HG03558 (cell line): ENCODE measurements at regions not wholly inside any gene's neighbourhood (a gene's known extent, or its start where the extent isn't known, plus 50 kb on each side); places are given as distances from the start of the nearest gene placed in this dataset.

Experiments
- ATAC-seq: cut with Tn5 transposase; IDR thresholded peaks from one replicate; pipeline ENCODE4 v1.9.1; 2021; ENCODE audit warnings: moderate number of reproducible peaks; ENCODE audit not compliant: unreplicated experiment; ENCODE audit errors: extremely low read depth

DNA sequence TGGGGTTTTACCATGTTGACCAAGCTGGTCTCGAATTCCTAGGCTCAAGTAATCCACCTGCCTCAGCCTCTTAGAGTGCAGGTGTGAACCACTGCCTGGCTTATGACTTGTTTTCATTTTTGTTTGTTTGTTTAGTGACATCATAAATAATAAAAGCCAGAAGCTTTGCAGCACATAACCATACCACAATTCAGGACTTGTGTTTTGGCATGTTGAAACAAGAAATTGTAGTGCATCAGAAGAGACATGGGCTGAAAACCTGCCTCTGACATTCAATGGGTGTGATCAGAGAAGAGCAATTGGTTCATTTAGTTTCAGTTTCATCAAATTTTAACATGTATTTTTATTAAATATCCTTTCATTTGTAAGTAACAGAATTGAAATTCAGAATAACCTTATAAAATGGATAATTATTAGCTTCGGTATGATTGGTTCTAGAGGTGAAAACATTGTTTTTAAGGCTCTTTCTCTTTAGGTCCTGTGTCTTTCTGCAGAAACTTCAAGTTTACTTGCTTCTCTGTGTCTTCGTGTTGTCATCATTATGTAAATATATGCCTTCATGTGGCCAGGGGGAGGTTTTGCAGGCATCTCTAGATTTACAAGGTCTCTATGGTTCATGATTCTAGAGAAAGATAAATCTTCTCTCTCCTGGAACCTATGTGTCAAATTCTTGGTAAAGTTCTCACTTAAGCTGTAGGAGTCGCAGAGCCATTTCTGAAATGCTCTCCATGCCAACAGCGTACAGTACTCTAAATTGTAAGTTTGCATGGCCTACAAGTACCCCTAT is 312.0 kb downstream of the KCNC2 start:
- ATAC-seq, result no peak

DNA sequence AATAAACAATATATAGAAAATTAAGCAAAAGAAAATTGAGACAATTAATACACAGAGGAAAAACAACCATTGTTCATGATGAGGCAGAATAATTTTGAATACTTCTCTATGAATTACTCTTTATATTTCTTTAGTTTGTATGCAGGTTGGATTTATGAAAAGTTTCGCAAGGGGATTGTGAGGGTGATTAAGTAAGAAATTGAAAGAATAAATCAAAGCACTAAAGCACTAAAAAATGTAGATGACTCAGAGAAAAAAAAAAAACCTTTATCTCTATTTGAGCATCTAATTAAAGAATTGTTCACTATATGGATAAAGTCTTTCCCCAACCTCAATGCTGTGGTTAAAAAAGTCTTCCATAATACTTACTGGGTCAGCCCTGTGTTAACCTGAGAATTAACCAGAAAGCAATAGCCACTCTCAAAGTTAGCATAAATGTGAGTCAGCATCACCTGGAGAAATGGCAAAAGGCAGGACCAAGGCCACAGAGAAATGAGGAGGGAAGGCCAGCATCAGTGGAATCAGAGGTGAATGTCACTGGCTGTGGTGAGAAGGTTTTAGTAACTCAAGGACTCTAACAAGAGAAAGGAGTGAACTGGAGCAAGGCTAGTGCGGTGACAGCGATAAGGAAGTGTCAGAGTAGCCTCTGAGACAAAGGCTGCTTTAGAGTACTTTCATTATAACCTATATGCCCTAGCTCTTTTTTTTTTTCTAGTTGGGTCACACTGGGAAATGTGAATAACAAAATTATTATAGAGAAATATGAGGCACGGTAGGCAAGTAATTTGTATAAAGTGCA is 310.4 kb downstream of the KCNC2 start:
- ATAC-seq, result no peak

DNA sequence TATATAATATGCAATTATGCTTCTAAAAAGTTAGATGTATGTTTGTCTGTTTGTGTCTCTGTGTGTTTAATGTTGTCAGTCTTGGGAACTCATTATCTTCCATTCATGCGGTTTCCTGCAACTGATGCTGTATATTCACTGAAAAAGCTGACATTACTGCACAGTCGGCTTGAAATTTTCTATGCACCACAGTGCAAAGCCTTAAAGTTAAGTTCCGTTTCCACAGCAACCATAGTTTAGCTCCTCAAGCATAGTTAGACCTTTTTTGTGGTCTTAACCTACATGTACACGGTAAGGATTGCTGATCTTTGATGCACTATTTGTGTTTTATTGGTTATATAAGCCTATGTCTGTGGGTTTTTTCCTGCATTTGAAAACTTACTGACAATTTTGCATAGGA is 309.4 kb downstream of the KCNC2 start:
- ATAC-seq, result no peak

DNA sequence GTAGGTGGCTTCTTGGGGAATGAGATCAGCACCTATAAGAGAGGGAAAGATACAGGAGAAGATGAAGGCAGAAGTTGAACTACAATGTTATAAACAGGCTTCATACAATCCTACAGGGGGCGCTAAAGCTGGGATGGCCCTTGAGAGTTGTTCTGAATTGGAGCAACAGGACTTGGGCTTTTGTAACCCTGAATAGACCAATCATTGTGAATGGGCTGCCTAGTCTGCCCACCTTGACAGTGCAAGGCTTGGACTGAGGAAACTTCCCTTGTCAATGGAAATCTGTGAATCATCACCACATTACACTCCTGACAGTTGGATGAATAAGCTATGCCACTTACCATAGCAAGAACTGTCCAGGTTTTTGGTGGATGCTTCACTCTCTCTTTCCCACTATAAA is 306.1 kb downstream of the KCNC2 start:
- no peak for ATAC-seq

DNA sequence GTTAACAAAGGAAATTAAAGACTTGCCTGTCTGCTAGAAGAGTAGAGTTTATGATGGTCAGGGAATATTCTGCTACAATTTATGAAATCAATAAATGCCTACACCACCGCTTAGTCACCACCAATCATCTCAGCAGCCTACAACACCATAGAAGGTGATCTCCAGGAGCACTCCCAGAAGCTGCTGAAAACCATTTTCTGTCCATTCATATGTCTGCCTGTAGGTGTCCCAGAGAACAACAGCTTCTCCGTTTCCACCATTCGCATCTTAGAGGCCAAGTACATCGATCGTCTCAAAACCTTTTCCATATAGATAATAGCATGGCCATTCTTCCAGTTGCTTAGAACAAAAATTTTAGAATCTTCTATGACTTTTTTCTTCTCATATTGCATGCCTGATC is 303.4 kb downstream of the KCNC2 start:
- ATAC-seq, result no peak

DNA sequence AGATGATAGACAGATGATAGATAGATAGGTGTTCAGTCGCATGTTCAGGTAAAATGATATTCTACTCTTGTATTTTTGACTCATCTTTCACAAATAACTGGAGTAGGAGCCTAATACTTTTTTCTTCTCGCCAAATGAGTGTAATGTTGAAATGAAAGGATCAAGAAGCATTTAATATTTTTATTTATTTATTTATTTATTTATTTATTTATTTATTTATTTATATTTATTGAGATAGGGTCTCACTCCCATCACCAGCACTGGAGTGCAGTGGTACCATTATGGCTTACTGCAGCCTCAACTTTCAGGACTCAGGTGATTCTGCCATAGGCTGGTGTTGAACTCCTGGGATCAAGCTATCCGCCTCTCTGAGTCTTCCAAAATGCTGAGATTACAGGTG is 298.8 kb downstream of the KCNC2 start:
- no peak for ATAC-seq

DNA sequence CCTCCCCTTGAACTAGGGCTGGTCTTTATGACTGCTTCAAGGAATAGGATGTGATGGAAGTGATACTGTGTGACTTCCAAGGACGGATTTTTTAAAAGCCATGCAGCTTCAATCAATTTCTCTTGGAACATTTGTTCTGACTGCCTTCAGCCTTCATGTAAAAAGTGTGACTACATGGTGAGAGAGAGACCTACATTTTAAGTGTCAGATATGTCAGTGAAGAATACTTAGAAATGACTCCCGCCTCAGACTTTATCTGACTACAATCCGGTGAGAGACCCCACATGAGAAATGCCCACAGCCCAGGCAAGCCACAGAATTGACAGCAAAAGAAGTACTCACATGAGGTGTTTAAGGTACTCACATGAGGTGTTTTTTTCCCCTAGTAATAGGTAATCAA is 295.3 kb downstream of the KCNC2 start:
- ATAC-seq, result no peak

DNA sequence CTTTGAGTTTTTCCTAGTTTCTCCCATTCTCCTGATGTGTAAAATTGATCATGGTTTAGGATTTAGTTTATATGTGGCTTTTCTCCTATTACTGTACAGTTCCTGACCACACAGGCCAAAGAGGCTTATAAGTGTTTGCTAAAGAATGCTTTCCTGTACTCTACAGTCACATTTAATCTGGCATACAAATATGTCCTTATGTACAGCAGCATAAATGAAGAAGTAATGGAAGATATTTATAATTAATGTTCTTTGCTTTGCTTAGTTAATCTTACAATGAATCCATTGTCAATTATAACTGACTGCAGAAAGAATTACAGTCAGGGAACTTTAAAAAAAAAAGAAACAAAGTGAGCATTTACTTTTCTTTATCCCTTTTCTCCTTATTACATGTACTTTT is 293.9 kb downstream of the KCNC2 start:
- ATAC-seq, result no peak

DNA sequence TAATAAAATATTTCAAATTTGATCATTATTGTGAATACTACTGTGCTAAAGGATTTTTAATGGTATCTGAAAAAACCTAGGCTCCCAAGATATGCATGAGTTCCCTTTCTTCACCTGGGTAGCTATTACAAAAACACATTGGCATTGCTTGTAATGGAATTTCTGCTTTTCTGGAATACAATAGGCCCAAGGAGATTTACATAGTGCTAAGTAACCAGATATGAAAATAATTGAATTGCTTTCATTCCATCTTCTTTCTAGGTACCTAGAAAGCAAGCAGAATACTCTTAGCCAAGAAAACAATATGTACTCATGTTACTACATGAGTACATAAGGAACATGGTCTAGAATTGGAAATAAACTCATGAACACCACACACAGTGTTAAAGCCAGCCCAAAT is 291.9 kb downstream of the KCNC2 start:
- ATAC-seq, result no peak

DNA sequence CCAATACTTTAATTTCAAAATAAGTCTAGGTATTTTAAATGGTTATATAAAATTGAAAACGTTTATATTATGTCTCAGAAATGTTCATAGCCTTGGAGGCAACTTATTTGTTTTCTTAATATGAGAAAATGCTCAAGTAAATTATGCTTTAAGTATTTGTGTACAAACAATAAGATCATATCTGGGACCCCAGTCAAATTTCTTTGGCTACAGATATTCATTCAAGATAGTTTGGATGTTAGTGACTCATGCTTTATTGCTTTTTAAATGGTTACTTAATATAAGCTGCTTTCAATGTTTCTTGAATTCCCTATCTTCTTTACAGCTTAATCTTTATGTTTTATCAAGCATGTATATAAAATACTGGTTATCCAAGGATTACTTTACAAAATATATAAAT is 291.3 kb downstream of the KCNC2 start:
- no peak for ATAC-seq

DNA sequence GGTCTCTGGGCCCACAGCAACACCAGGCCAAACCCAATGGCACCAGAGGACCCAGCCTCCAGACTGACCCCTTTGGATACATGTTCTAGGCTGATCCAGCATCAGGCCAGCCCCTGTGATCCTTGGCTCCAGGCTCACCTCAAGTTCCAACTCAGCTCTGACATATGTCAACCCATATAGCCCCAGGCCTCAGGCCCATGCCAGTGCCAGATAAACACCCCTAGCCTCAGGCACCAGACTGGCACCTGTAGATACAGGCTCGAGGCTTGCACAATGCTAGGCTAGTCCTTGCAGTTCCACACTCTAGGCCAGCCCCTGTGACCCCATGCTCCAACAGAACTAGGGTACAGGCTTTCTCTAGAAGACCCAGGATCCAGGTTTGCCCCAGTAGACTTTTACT is 287.5 kb downstream of the KCNC2 start:
- ATAC-seq, result no peak

DNA sequence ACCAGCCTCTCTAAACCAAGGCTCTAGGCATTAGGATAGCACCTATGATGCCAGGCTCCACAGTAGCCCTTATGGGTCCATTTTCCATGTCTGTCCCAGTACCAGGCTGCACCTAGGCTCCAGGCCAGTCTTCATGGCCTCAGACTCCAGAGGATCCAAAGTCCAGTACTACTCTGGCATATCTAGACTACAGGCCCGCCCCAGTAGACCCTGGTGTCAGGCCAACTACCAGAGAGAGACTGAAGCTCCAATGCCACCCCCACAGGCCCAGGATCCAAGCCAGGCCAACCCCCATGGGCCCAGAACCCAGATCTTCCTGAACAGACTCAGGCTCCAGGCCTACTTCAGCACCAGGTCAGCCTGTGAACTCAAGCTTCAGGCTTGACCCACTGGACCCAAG is 287.0 kb downstream of the KCNC2 start:
- ATAC-seq, result no peak

DNA sequence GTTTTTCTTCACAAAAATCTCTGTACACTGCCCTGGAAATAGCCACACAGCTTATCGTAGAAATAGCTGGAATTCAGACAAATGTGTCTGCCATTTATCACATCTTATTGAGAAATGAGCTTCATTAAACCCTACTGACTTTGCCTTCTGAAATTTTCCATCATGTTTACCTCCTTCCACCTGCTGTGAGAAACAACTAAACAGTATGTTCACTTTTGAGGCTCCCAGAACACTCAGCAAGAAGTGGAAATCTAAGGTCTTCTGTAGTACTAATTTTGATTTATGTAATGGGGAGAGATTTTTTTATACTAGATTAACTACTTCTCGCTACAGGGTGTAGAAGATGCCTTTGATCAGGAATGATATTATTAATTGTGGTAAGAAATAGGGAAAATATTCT is 268.0 kb downstream of the KCNC2 start:
- no peak for ATAC-seq

DNA sequence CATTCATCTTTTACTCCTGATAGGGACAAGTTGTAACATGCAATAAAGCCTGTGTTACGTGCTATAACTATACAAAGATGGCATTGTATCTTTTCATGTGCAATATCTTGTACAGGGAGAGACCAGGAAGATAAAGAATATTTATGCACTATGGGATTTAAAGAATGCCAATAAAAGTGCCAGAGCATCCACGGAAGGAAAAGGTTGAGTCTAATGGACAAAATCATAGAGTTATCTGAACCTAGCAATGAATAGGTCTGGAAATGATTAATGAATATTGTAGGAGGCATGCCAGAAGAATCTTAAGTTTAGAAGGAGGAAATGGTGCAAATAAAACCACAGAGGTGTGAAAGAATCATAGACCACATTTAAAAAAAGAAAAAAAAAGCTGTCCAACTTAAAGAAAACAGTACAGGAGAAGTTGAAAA is 263.9 kb downstream of the KCNC2 start:
- ATAC-seq, result no peak

DNA sequence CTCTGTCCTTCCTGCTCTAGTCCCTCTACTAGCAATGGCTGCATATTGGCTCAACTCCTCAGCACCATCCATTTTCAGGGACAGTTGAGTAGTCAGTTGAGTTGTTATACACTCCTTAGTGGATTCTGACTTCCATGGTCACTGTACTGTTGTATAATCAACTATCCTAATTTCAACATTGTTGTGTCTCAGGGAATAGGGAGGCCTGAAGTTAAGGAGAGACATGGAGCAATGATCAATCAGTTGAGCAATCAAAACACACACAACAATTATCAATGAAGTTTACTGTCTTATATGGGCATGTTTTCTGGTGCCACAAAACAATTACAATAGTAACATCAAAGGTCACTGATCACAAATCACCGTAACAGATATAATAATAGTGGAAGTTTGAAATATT is 255.9 kb downstream of the KCNC2 start:
- no peak for ATAC-seq

DNA sequence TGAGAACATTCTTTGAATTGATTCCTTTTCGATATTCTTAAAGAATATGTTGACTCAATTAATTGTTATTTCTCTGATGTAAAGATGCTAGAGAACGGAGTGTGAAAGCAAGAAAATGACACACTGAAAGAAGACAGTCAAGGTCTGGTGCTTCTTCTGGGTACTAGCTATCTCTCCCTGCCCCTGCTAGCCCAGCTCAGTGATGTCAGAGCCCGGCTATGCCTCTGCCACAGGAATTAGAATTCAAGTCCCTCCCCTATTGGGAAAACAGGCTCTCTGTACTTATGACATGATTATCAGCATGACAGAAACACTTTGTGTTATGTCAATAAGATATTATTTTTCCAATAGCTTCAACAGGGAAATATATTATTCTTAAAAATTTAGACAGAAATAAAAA is 252.4 kb downstream of the KCNC2 start:
- no peak for ATAC-seq

DNA sequence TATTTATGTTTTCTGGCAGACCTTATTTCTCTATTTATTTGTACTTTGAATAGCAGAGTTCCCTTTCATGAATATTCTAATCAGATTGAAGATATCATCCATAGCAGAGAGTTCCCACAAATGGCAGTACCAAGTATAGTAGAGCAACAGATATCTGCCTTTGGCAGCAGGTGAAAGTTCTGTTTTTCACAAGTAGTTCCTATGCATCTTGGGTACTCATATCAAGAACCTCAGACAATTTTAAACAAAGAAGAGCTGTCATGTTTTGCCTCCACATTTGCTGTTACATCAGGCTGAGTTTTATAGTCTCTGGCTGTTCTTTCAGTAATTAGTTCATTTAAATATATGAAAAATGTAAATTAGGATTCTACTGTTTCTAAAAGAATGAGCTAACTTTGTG is 252.0 kb downstream of the KCNC2 start:
- no peak for ATAC-seq

DNA sequence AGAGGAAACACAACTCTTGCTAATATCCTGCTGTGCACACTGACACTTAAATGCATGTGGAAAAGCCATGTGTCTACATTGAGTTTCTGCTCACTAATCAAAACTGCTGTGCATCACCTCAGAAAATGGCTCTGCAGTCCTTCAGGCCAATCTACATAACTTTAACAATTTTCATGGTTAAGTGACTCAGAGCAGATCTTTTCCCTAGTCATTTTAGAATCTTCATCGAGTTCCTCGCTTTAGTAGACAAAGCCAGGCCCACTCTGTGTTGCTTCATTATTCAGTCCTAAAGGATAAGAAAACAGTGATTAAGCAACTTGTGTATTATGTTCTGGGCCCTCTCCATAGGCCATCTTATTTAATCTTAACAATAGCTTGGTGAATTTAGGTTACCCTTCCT is 250.0 kb downstream of the KCNC2 start:
- no peak for ATAC-seq

DNA sequence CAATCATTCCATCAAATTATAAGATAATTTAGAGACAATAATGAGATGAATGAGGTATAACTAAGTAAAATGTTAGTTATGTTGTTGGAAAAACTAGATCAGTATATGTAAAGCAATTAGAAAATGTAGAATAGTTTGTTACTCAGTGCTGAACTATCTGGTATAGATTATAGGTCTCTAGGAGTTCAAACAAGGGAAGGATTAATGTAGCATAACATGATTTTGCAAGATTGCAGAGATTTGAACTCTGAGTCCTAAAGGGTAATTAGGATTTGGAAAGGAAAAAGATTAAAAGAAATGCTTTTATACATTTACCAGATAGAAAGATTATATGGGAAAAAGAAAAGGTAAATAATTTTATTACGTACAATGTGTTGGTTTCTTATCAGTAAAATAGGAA is 246.3 kb downstream of the KCNC2 start:
- ATAC-seq, result no peak

DNA sequence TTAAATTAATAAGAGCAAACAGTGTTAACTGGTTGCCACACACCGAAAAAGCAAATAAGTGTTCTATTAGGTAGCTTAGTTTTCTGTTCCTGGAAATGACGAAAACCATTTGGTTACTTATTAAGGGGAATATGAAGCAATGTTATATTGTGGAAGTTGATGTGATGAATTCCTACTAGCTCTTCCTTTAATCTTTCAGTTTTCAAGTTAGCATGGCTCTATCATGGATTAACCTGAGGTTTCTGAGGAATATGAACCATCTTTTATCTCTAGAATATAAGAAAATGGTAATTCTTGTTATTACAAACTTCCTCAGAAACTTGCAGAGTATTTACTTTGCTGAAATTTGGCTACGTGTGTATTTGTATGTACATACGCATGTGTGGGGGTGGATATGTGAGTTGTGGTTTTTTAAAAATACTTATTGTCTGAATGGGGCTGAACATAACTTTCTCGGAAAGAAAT is 245.7 kb downstream of the KCNC2 start:
- no peak for ATAC-seq

DNA sequence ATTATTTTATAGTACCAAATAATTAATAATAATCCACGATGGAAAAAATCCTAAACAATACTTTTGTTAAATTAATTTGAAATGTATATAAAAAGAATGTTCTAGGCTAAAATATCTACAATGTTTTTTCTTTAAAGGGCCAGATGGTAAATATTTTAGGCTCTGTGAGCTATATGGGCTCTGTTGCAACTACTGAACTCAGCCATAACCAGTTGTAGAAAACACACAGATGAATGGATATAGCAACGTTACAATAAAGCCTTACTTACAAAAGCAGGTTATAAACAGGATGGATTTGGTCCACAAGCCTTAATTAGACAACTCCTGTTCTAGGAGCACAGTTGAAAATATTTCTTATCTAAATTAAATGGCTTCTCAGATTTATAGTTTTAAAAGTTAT is 245.2 kb downstream of the KCNC2 start:
- ATAC-seq, result no peak

DNA sequence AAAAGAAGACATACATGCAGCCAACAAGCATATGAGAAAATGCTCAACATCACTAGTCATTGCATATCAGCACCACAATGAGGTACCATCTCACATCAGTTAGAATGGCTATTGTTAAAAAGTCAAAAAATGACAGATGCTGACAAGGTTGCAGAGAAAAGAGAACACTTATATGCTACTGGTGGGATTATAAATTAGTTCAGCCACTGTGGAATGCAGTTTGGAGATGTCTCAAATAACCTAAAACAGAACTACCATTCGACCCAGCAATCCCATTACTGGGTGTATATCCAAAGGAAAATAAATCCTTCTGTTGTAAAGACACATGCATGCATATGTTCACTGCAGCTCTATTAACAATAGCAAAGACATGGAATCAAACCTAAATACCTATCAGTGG is 238.4 kb downstream of the KCNC2 start:
- ATAC-seq, result no peak
